HG02623 (cell line): ENCODE measurements at regions not wholly inside any gene's neighbourhood (a gene's known extent, or its start where the extent isn't known, plus 50 kb on each side); places are given as distances from the start of the nearest gene placed in this dataset.
"Not testable (repeated sequence)": the region's sequence is repeated elsewhere in the genome, so short reads cannot be mapped to it uniquely, and the experiment has no call there.

Experiments
- ATAC-seq: cut with Tn5 transposase; IDR thresholded peaks from one replicate; pipeline ENCODE4 v1.9.1; 2021; ENCODE audit warnings: moderate library complexity; ENCODE audit not compliant: unreplicated experiment

DNA sequence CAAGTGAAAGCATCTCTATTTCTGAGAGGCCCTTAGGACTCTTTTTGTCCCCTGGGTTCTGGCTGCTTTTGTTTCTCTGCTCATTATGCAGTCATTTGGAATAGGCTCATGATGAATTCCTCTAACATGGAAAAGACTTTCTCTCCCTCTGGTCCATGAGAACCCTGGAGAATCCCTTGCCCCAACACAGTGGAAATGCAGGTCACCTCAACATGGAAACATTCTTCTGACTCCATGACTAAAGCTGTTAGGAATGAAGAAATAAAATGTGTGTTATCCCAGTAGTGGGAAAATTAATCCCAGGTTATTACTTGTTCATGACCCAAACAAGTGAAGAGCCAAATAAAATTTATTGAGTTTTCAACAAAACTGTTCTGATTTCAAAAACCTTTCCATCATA, 458.6 kb downstream of the EPM2A start:
- ATAC-seq, result no peak

DNA sequence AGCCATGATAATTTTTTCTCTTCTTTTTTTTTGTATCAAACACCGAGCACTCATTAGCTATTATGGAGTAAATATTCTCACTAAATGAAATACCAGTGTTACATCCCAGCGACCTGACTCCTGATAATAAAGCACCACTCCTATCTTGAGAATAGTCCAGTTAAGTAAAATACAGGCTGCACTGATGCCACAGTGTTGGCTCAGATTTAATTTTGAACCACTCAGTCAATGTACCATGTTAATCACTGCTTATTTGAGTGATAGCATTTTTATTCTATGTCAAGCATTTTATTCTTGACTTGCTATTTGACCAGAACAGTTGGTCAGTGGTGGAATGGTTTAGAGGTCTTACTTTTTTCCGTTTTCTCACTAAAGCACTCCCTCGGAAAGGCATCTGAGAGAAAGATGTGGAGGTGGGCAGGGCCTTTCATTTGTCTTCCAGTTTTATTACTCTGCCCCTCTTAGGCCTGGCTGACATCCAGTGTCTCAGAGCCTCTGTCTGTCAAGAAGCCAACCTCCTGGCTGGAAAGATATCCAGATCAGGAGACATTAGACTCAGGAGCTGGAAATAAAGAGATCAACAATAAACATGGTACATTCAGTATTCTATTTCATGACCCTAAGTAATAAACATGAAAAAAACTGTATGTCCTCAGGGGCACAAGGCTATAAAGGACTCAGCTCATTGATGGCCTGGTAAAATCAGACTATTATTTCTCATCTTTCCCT, 457.8 kb downstream of the EPM2A start:
- ATAC-seq, result no peak

DNA sequence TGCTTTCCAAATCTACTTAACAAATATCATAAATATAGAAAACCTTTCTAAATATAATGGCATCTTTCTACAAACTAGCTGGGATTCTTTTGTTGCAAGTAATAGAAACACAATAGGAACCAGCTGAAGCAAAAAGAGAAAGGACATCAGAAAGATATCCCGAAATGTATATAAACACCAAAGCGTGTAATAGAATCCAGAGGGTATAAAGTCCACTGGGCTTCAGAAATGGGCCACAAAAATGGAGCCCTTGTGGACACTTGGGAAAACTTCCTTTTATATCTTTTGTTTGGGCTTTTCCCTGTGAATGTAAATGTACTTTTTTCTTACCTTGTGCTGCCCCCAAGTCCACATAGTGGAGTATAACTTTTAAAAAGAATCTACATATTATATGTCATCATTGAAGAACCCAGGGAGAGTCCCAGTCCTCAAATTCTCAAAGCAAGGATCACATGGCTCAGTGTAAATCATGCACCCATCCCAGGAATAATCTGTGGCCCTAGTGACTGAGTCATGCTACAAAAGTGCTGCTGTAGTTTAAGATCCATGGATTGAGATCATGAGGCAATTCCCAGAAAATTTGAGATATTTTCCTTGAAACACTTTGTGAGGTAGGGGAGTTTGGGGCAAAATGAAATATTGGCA, 457.0 kb downstream of the EPM2A start:
- no peak for ATAC-seq

DNA sequence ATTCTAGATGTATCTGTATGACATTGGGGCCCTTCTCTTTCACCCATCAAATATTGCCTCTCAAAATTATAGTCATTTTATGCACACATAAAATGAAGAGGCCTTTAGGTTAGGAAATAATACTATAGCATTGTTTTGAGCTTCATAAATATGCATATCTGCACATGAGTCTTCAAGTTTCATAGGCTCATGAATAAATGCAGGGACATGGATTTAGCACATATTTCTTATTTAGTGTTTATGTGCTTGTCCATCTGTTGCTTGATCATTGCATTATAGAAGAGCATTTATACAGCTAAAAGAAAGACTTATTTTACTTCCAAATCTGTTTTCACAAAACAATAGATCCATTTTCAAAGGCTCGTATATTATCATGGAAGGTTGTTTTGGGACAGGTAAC, 455.8 kb downstream of the EPM2A start:
- ATAC-seq, result no peak

DNA sequence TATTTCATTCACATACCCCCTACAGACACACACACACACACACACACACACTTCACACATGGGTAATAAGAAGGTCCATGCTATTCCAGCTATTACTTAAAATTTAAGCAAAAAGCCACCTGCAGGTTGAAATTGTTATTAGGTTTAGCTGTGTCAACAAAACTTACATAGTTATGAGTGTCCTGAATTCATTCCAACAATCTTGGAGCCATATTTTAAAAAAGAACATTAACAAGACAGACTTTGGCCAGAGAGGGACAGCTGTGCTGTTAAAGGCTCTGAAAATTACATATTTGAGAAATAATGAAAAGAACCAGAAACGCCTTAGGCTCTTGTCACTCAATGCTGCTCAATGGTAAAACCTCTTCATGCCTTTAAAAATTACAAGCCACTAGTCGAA, 455.3 kb downstream of the EPM2A start:
- no peak for ATAC-seq

DNA sequence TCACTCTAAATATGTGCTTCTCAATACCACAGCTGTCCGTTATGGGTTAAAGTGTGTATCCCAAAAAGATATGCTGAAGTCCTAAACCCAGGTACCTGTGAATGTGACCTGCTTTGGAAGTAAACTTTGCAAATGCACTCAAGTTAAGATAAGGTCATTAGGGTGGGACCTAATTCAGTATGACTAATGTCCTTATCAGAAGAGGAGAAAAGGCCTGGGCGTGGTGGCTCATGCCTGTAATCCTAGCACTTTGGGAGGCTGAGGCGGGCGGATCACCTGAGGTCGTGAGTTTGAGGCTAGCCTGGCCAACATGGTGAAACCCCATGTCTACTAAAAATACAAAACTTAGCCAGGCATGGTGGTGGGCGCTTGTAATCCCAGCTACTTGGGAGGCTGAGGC, 452.1 kb downstream of the EPM2A start:
- ATAC-seq, result not testable (repeated sequence)

DNA sequence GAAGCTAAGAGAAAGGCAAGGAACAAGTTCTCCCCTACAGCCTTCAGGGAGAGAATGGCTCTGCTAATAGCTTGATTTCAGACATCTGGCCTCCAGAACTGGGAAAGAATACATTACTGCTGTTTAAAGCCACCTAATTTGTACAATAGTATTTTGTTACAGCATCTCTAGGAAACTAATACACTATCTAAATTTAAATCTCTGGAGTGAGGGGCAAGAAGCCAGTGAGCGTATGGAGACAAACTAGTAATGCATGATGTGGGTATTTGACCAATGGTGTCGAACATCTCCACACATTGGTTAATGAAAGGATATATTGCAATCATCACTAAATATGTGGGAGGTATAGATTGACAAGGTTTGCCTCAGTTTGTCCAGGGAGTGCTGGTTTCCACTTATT, 451.5 kb downstream of the EPM2A start:
- no peak for ATAC-seq

DNA sequence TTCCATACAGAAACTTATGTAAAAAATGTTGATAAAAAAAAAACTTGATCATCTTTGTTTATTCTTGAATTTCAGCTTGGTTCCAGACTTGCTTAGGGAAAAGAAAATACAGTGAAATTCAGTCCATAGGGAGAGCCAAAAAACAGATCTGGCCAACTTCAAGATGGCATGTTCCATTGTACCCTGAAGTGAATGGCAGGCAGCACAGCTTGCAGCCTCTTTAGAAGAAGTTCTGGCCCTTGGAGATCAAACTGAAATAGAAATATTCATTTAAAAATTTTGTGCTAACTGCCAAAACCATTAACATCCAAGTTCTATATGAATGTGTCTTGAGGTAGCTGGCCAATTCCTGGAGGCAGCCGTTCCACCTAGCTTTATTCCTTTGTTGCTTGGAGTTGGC, 448.4 kb downstream of the EPM2A start:
- no peak for ATAC-seq

DNA sequence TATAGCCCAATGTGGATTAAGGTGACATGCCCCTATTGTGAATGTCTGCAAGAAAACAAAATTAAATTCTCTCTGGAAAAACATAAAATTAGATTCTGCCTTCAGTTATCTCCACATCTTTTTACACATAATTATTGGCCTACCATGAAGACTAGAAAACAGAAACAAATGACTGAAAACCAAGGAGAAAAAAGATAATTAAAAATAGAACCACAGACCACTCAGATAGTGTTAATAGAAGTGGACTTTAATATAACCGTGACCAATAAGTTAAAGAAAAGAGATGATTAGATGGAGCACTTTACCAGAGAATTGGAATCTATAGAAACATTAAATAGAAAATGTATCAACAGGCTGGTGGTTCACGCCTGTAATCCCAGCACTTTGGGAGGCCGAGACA, 445.7 kb downstream of the EPM2A start:
- ATAC-seq, result no peak

DNA sequence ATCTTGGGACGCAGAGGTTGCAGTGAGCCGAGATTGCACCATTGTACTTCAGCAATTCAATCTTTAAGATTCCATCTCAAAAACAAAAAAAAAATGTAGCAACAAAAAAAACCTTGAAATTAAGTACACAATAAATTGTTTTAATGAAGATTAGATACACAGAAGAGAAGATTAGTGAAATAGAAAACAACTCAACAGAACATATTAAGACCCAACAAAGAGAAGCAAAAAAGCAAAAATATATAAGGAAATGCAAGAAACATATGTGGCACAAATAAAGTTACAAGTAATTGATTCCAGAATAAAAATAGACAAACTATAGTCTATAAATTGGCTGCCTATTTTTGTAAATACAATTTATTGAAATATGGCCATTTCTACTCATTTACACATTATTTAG, 445.2 kb downstream of the EPM2A start:
- no peak for ATAC-seq

DNA sequence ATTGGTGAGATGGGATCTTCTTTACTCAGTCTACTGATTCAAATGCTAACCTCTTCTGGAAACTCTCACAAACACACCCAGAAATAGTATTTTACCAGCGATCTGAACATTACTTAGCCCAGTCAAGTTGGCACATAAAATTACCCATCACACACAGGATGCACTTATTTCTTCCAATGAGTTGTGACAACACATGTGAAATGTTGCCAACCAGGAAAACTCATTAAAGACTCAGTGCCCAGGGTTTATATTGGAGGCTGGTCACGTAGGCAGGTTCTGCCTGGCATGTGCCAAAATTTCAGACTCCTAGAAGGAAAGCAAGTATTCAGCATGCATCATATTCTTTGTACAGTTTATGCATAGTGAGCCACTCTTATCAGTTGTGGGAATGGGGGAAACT, 443.3 kb downstream of the EPM2A start:
- no peak for ATAC-seq

DNA sequence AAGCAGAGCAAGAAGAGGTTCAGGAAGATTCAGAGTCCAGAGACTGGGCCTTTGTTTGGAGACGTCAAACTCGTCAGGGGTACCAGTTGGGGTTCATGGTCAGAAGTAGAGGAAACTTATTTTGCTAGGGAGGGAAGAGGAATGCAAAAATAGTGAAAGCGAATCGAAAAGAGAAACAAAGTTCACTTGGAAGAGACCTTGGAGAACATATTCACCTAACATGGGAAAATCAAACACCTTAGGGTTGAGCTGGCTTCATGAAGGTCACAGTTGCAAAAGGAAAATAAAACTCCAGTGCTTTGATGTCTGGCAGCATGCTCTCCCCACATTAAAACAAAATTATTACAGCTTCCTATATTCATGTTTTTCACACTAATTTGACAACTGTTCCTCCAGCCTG, 440.4 kb downstream of the EPM2A start:
- no peak for ATAC-seq

DNA sequence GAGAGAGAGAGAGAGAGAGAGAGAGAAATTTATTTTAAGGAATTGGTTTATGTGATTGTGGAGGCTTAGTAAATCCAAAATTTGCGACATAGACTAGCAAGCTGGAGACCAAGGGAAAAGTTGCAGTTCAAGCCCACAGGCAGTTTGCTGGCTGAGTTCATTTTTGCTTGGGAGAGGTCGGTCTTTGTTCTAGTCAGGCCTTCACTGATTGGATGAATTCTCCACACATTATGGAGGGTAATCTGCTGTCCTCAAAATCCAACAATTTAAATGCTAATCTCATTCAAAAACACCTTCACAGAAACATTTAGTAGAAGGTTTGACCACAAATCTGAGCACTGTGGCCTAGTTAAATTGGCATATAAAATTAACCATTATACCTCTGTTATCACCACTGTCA, 439.6 kb downstream of the EPM2A start:
- no peak for ATAC-seq

DNA sequence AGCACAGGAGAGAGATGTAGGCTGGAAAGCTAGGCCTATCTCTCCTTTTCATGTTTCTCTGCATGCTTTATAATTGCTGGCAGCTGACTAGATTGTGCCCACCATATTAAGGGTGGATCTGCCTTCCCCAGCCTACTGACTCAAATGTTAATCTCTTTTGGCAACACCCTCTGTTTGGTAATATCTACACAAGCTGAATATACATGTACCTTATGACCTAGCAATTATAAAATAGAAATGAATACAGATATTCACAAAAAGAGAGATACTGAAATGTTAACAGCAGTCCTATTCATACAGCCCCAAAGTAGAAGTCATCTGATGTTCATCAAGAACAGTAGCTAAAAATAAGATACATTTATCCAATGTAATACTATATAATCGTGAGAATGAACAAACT, 429.6 kb downstream of the EPM2A start:
- ATAC-seq, result no peak

DNA sequence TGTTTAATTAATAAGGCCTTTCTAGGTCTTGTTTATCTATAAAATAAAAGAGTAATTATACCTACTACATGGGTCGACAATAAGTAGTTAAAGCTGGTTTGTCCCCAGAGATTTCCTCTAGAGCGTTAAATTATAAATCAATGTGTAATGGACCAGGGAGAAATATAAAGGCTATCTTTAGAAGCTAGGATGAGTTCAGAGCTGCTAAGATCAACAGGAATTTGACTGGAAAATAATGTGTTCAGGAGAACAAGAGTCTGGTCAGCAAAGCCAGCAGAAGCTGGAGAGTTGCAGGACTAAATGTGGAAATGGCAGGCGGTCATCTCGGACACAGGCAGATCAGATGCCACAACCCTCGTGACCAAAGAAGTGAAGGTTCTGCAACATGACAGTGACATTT, 428.8 kb downstream of the EPM2A start:
- no peak for ATAC-seq

DNA sequence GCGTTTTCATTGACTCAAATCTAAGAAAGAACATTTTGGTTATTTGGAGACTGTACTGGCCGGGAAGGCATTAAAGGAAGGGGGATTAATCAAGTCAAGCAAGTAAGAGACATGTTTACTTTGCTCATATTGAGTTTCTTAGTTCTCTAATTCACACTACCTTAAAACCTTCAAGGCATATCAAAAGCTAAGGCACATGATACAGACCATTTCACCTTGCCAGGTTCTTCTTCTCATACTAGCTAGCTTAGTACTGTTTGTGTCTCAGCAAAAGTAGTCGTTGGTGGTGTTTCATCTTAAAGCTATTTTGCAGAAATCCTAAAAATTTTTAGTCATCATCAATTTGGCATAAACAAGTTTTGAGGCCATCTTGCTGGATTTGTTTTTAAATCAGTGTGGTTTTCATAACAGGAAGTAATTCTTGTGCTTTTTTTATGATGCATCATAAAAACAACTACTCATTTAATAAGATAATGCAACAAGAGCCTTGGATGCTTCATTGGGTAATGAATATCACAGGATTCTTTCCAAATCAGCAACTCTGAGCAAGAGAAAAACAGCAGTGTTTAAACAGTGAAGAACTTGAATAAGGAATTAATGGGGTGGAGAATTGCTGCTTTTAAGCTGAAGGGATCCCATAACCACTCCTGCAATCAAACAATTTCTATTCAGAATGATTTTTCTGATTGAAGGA, 425.3 kb downstream of the EPM2A start:
- ATAC-seq, result no peak

DNA sequence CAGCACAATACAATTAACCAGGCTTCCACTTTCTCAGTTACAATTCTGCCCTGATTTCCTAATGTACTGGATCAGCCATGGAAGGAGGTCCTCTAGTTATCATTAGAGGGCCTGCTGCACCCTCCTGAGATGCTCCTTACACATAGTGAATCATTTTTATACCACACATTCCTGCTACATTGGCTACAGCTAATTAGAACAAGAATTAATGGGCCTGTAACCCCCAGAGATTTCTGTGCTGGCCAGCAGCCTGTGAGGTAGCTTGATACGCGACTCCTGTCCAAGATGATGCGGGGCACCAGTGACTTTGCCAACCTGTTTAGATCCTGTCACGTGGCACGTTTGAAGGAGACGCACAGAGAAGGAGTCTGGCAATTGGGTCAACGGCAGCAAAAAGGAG, 422.8 kb downstream of the EPM2A start:
- no peak for ATAC-seq

DNA sequence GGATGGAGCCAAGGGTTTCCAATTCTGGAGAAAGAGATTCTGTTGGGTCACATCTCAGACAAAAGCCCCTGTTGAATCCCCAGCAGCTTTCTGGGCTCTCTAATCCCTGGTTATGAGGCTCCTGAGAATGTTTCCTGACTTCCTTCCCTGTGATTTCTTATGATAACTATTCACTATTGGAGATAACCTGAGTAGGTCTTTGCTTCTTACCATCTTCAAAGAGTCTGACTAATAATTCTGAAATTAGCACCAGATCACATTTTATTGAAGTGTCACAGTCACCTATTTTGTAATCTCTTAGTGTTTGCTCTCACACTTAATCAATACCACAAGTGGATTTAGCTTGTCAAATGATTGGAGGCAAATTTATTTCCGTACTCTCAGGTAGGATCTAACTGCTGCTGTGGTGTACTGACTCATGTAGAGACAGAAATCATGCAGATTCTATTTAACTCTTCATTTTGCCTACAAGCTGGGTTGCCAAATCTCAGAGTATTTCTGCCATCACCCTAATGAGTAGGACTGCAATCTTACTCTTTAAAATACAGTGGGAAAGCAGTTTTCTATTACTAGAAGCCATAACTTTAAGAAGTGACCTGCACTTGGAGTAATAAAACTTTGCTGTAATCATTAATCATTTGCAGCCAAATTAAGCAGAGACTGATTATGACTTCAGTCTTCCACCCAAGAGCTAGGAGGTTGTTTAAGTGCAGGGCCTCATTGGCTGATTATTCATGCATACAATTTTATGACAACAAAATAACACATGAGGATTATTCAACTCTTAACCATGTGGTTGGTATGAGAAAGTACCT, 422.1 kb downstream of the EPM2A start:
- ATAC-seq, result no peak

DNA sequence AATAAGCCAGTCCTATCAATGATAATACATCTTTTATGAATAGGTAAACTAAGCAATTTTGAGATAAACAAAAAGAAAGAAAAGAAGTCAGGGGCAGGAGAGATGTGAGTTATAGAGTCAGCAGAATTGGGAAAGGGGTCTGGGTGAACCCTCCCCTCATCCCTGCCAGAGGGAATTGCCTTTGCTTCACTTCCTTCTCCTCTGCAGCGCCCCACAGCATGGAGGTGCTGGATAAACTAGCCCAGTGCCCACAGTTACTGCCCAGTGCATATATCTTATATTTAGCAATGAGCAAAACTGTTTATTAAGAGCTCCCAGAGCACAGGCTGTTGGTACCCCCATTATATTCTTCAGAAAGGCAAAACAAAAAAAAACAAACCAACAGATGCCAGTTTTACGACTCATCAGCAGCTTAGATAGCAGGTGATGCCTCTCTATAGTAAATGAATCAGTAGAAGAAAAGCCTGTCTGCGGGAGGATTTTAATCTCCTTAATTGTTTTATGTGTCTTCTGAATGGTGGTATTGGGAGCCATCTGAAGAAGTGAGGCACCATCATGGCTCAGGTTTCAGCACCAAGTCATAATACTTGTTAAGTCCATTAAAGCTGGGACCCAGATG, 419.2 kb downstream of the EPM2A start:
- no peak for ATAC-seq

DNA sequence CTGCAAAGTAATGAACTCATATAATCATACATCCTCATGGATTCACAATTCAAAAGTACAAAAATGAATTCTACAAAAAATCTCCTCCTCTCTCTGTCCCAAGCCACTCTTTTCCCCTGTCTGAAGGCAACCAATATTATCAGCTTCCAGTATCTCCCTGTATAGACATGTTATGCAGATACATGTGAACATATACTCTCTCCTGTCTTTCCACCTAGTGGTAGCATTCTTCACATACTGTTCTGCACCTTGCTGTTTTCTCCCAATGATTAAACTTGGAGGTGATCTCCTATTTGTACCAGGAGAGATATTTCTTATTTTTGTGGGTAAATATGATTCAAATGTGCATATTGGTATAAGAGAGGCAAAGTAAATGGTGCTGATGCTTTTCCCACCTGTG, 416.4 kb downstream of the EPM2A start:
- no peak for ATAC-seq

DNA sequence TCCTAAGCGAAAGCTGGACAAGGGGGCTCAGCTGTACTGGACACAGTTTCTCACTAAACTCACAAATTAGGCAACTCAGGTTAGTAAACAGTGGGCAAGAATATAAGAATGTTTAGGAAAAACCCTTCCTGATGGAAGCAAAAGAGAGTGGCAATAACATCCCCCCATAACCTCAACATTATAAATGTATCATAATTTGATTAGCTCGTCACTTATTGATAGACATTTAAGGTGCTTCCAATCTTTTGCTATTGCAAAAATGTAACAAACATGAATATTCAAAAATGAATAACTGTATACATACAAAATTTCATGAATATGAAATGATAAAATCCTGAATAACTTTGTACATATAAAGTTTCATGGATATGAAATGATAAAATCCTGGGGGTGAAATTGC, 415.7 kb downstream of the EPM2A start:
- ATAC-seq, result no peak
